ENCODE measurements at regions not wholly inside any gene's neighbourhood (a gene's known extent, or its start where the extent isn't known, plus 50 kb on each side); places are given as distances from the start of the nearest gene placed in this dataset.

- intact Hi-C loops (cut with micrococcal nuclease) (no loop called here), in situ Hi-C loops (cut with MboI; ENCODE audit: low sequenced_read_pairs) (no loop called here), dilution Hi-C loops (cut with HindIII; ENCODE audit: low sequenced_read_pairs, unreplicated experiment) (no loop called here)
- Histone ChIP-seq H2BK20ac (ENCODE audit: low read depth, low read length) (no peak overlapping the region), H3K79me1 (ENCODE audit: low read depth in 1 of 2, low read length in 2 of 2) (no peaks in the 10 kb centered on the region), H3K9me3 (ENCODE audit: control insufficient read depth, insufficient read depth, low read length) (no peaks in the 10 kb centered on the region), H3K9me1 (ENCODE audit: insufficient read depth, low read length) (no peaks in the 10 kb centered on the region), H4K5ac (ENCODE audit: low read depth, low read length) (no peak overlapping the region), H2AK5ac (ENCODE audit: low read depth, low read length) (no peak overlapping the region), H3K56ac (ENCODE audit: extremely low read depth, insufficient read depth, low read length) (no peak overlapping the region), H4K91ac (ENCODE audit: insufficient read depth, low read depth, low read length) (no peak overlapping the region), H2AK9ac (replicated peaks; ENCODE audit: low read depth, low read length, poor library complexity) (no peak overlapping the region), H2BK120ac (ENCODE audit: low read depth, low read length) (no peak overlapping the region), H3K27ac (ENCODE audit: insufficient read depth, low read length) (no peak overlapping the region), H3K18ac (ENCODE audit: low read depth, low read length) (no peak overlapping the region), H3K36me3 (ENCODE audit: control insufficient read depth, insufficient read depth, low read length) (no peaks in the 10 kb centered on the region), H2BK15ac (ENCODE audit: low read depth, low read length) (no peak overlapping the region), H3K14ac (replicated peaks; ENCODE audit: low read depth, low read length) (no peak overlapping the region), H2AFZ (replicated peaks; ENCODE audit: low read length, poor library complexity) (no peak overlapping the region), H3K27me3 (ENCODE audit: control insufficient read depth, insufficient read depth, low read length) (no peaks in the 10 kb centered on the region), H3K4me2 (ENCODE audit: low read depth, low read length) (no peak overlapping the region), H3K4me1 (ENCODE audit: control insufficient read depth, insufficient read depth, low read length) (no peaks in the 10 kb centered on the region), H3K4ac (ENCODE audit: low read depth, low read length) (no peak overlapping the region), H3K9ac (ENCODE audit: low read depth, low read length) (no peak overlapping the region), H4K20me1 (ENCODE audit: insufficient read depth, low read length) (no peaks in the 10 kb centered on the region), H2BK5ac (ENCODE audit: low read depth, low read length, poor library complexity, severe bottlenecking) (no peak overlapping the region), H4K8ac (ENCODE audit: low read depth in 2 of 2, low read length in 2 of 2) (no peak overlapping the region), H3K4me3 (ENCODE audit: insufficient read depth, low read depth, low read length) (no peak overlapping the region), H3K23ac (ENCODE audit: low read depth, low read length) (no peak overlapping the region)
- ChIA-PET CTCF (no interaction called here), POLR2A (ENCODE audit: unreplicated experiment) (no interaction called here)
- WGBS, 2 experiments (ENCODE audit: extremely low coverage in 2 of 2, insufficient read length in 1 of 2), result no CpG with 5 or more reads among the region's 1 CpG
- no peak for ATAC-seq (ENCODE audit: low read depth)
- TF ChIP-seq MAFK (IDR thresholded peaks at IDR 0.05; ENCODE audit: low read depth, low read length), result no peak
- no peak for TF ChIP-seq CEBPB (IDR thresholded peaks at IDR 0.05; ENCODE audit: low read depth, low read length)
- TF ChIP-seq USF2 (IDR thresholded peaks at IDR 0.05; ENCODE audit: low read depth, low read length), result no peak
- TF ChIP-seq NFE2L2 (IDR thresholded peaks at IDR 0.05; ENCODE audit: low read depth, low read length), result no peak
- TF ChIP-seq RFX5 (IDR thresholded peaks at IDR 0.05; ENCODE audit: low read depth, low read length), result no peak
- no peak for TF ChIP-seq SMC3 (IDR thresholded peaks at IDR 0.05; ENCODE audit: low read depth, low read length)
- TF ChIP-seq CHD1 (IDR thresholded peaks at IDR 0.05; ENCODE audit: low read depth, low read length), result no peak
- TF ChIP-seq RAD21 (IDR thresholded peaks at IDR 0.05; ENCODE audit: low read length), result no peak
- TF ChIP-seq CTCF (conservative IDR thresholded peaks at IDR 0.05; ENCODE audit: low read depth, low read length), result no peak
- no peak for TF ChIP-seq ELK1 (IDR thresholded peaks at IDR 0.05; ENCODE audit: borderline replicate concordance, low read depth, low read length)
- no peak for TF ChIP-seq RCOR1 (IDR thresholded peaks at IDR 0.05; ENCODE audit: insufficient replicate concordance, low read length)
- TF ChIP-seq MAZ (IDR thresholded peaks at IDR 0.05; ENCODE audit: borderline replicate concordance, low read depth, low read length), result no peak
- no peak for TF ChIP-seq FOS (IDR thresholded peaks at IDR 0.05; ENCODE audit: low read depth, low read length)
- no peak for TF ChIP-seq MXI1 (IDR thresholded peaks at IDR 0.05; ENCODE audit: borderline replicate concordance, low read depth, low read length)
- DNase-seq, result no peak
- no TSS peak for BruUV-seq (replicated peaks)
Observed at GRCh38 chr2:18820966-18821365, 231.6 kb upstream of the NT5C1B start.

All from IMR-90 (cell line).